NCI-H82 treated with DMSO at 0.1 percent for 48 hours (cell line): ENCODE measurements at regions not wholly inside any gene's neighbourhood (a gene's known extent, or its start where the extent isn't known, plus 50 kb on each side); places are given as distances from the start of the nearest gene placed in this dataset.
"Not testable (repeated sequence)": the region's sequence is repeated elsewhere in the genome, so short reads cannot be mapped to it uniquely, and the experiment has no call there.

Experiments
- DNase-seq: peaks from one replicate; lab custom pipeline; 2025; ENCODE audit not compliant: unreplicated experiment; lab: John Stamatoyannopoulos, UW

GRCh38 chr6:147667082-147667481 is 158.6 kb downstream of the SAMD5 start:
- no peak for DNase-seq

- no peak for DNase-seq
Measured at GRCh38 chr6:147674099-147674498, 165.6 kb downstream of the SAMD5 start.

- no peak for DNase-seq
Measured at GRCh38 chr6:147674794-147675193, 166.3 kb downstream of the SAMD5 start.

GRCh38 chr6:147675281-147675680 is 166.8 kb downstream of the SAMD5 start:
- DNase-seq = no peak

GRCh38 chr6:147676495-147677199 is 168.2 kb downstream of the SAMD5 start:
- DNase-seq = peak; percentile 78

GRCh38 chr6:147677647-147678046 is 169.2 kb downstream of the SAMD5 start:
- DNase-seq = no peak

GRCh38 chr6:147678253-147678652 is 169.8 kb downstream of the SAMD5 start:
- DNase-seq = no peak

GRCh38 chr6:147684906-147685305 is 176.4 kb downstream of the SAMD5 start:
- no peak for DNase-seq

GRCh38 chr6:147689398-147689797 is 180.9 kb downstream of the SAMD5 start:
- DNase-seq = no peak

- DNase-seq = no peak
Measured at GRCh38 chr6:147691446-147691845, 183.0 kb downstream of the SAMD5 start.

GRCh38 chr6:147693181-147693580 is 184.7 kb downstream of the SAMD5 start:
- no peak for DNase-seq

- DNase-seq = not testable (repeated sequence)
Measured at GRCh38 chr6:147694556-147694955, 186.1 kb downstream of the SAMD5 start.

GRCh38 chr6:147695819-147696218 is 187.3 kb downstream of the SAMD5 start:
- DNase-seq = no peak

- no peak for DNase-seq
Measured at GRCh38 chr6:147699140-147699539, 190.7 kb downstream of the SAMD5 start.

GRCh38 chr6:147699637-147700036 is 191.1 kb downstream of the SAMD5 start:
- DNase-seq = no peak

- no peak for DNase-seq
Measured at GRCh38 chr6:147700436-147701209, 192.1 kb downstream of the SAMD5 start.

- DNase-seq = no peak
Measured at GRCh38 chr6:147704691-147705090, 196.2 kb downstream of the SAMD5 start.

GRCh38 chr6:147707524-147707923 is 199.0 kb downstream of the SAMD5 start:
- DNase-seq = no peak

GRCh38 chr6:147708170-147708569 is 199.7 kb downstream of the SAMD5 start:
- DNase-seq = no peak

- no peak for DNase-seq
Measured at GRCh38 chr6:147709396-147710272, 201.1 kb downstream of the SAMD5 start.

GRCh38 chr6:147710890-147711289 is 202.4 kb downstream of the SAMD5 start:
- no peak for DNase-seq

GRCh38 chr6:147711476-147711875 is 203.0 kb downstream of the SAMD5 start:
- DNase-seq = no peak
